Activated CD4-positive, alpha-beta T cell treated with anti-CD3 and anti-CD28 coated beads for 4 hours (primary cell): ENCODE measurements at regions not wholly inside any gene's neighbourhood (a gene's known extent, or its start where the extent isn't known, plus 50 kb on each side); places are given as distances from the start of the nearest gene placed in this dataset.
"Not testable (repeated sequence)": the region's sequence is repeated elsewhere in the genome, so short reads cannot be mapped to it uniquely, and the experiment has no call there.

Source experiments
- DNase-seq, 2 donors: peaks; one replicate each; pipeline ENCODE4 v3.0.0-alpha.2; 2020

- no peak for DNase-seq
Observed at GRCh38 chr1:219560856-219561255, 52.0 kb downstream of the ZC3H11B start.

GRCh38 chr1:219559899-219560298 lies 53.0 kb downstream of the ZC3H11B start:
- no peak for DNase-seq

DNA sequence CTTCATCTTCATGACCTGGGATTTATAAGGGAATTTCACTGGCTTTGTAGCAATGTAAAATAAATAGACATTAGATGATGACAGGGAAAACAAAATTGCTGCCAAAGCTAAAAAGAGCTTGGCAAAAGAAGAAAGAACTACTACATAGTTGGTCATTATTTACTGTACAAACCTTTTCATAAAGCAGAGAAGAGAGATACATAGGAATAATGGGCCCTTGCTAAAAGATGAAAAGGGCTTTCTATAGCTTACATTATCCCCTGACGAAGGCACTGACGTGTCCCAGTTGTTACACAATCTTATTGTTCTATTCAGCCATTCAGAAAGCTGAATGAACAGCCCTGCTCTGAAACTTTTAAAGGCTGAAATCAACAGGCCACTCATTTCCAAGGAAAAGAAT lies 57.1 kb downstream of the ZC3H11B start:
- no peak for DNase-seq

DNA sequence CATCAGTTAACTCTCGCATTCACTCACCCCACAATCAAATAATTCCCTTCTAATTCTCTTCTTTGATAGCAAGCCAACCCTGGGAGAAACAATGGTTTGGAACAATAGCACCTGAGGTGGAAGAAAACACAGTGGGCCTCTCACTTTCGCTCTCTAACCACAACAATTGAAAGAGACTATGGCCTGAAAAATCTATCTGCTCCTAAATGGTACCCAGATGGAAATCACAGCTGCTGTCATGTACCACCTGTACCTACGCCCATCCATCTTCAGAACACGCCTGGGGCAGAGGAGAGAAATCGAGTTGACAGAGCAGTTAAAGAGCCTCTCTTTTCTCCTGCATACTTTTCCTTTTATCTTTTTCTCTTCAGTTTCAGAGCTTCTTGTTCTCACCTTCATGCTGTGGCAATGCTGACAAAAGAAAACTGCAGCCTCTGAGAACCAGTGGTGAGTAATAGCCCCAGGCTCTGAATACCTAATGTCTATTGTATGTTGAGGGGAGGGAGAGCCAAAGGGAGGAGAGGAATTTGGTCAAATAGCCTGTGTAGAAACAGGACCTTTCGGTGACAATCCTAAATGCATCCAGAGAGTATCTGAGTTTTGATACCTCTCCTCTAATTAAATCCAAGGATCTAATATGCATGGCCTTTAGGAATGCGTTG lies 57.7 kb downstream of the ZC3H11B start:
- no peak for DNase-seq

DNA sequence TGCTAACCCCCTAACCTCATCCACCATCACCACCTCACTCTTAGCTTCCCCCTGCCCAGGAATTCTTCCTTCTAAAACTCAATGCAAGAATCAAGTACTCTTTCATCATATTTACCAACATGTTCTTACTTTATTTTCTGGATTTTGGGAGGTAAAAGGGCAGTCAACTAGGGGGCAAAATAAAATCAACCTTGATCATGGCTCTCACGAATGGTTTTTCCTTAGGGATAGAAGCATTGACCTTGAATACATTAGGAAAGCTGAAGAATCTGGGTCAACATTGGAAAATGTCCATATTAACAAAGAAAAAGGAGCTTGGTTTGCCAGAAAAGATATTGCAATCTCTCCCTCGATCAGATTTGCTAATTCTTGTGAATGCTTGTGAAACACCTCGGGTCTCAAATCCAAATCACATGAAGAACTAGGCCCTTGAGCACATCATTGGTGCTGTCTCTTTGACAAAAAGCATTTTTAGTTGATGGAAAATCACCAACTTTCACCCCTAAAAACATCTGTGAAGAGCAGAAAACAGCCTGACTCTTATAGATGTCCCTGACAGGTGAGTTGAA lies 58.9 kb downstream of the ZC3H11B start:
- no peak for DNase-seq

- DNase-seq = no peak
Observed at GRCh38 chr1:219550201-219550600, 62.7 kb downstream of the ZC3H11B start.

DNA sequence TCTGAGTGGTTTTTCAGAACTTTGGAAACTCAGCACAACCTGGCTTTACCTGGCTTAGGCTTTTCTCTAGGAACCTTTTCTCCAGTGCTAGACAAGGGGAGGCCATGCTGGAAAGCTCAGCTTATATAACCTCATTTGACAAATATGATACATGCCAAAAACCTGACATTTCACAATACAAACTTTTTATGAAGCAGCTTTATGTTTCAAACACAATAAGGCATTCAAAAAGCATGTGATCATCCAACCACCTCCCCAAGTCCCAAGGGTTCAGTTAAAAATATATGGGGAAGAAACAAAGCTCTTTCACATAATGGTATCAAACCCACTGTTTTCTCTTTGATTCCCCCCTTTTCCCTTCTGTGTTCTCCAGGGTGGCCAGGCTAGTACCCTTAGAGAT lies 63.7 kb downstream of the ZC3H11B start:
- DNase-seq = no peak

DNA sequence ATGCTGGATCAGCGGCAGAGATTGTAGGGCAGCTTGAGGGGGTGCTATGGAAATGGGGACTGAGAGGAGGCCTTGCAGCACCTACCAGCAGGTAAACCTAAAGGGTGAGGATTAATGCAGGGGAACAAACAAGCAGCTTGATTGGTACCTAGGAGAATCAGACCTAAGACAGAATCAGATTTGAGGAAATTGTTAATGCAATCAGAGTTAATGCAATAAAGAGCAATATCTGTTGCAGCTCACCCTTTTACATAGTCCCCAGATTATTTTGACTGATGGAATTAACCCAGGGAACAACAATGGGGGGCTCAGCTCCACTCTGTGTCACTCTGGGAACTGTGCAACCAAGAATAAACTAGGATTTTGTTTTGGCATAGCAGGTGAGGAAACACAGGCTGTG lies 64.5 kb downstream of the ZC3H11B start:
- no peak for DNase-seq

DNA sequence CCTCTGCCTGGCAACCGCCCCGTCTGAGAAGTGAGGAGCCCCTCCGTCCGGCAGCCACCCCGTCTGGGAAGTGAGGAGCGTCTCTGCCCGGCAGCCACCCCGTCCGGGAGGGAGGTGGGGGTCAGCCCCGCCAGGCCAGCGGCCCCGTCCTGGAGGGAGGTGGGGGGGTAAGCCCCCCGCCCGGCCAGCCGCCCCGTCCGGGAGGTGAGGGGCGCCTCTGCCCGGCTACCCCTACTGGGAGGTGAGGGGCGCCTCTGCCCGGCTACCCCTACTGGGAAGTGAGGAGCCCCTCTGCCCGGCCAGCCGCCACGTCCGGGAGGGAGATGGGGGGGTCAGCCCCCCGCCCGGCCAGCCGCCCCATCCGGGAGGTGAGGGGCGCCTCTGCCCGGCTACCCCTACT lies 67.1 kb downstream of the ZC3H11B start:
- DNase-seq = not testable (repeated sequence)

GRCh38 chr1:219544163-219544846 lies 68.6 kb downstream of the ZC3H11B start:
- no peak for DNase-seq

DNA sequence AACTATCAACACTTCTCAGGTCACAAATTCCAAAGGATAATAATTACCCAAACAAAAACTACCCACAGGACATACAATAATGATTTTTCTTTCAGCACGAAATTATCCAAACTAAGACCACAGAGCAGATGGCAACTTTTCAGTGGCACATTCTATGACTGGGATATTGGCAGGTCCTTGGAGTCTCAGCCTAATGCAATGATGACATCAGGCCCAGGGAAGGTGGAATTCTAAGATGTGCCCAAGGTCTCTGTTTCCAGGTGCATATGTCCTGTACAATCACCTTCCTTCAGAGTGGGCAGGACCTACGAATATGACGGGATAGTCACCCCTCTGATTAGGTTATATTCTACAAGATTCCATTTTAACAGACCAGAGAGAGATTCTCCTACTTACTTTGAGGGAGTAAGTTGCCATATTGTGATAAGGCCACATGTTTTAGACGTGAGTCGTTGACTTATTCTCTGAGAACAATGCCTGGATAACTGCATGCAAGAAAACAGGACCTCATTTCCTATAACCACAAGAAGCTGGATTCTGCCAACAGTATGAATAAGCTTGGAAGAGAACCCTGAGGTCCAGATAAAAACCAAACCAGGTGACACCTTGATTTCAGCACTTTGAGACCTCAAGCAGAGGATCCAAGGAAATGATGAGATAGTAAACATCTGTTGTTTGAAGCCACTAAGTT lies 69.9 kb downstream of the ZC3H11B start:
- DNase-seq = no peak

GRCh38 chr1:219541946-219542345 lies 71.0 kb downstream of the ZC3H11B start:
- no peak for DNase-seq

- DNase-seq = no peak
Observed at GRCh38 chr1:219539645-219540254, 73.2 kb downstream of the ZC3H11B start.

DNA sequence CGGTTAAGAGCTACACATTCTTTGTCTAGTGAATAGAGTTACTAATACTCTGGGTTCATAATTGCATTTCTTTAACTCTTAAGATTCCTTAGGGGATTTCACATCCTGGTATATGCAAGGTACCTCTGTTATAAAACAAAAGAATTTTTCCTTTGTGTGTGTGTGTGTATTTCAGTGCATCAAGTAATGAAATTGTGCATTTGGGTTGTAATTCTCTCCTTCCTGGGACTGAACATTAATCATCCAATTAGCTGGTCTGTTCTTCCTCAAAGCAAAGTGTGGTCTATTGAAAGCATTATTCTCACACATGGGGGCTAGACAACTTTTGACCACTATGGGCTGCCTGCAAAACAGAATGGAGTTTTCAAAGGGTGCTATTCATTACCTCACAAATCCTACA lies 74.0 kb downstream of the ZC3H11B start:
- no peak for DNase-seq

DNA sequence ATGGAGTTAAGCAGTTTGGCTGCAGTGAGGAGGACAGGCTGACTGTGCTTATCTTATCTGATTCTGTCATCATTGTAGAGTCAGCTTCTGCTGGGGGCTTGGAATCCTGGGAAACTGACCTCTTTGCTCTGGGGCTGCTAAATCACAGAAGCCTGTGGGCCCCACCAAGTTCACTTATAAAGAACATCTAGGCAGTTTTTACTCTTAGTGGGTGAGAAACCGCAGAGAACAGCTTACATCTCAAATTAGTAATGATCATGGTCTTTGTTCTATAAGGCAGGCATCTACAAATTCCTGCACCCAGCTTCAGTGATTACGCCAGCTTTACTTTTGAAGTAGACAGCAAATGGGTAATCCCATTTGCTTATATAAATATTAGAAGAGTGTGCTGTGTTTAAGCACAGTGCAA lies 75.7 kb downstream of the ZC3H11B start:
- DNase-seq = no peak

DNA sequence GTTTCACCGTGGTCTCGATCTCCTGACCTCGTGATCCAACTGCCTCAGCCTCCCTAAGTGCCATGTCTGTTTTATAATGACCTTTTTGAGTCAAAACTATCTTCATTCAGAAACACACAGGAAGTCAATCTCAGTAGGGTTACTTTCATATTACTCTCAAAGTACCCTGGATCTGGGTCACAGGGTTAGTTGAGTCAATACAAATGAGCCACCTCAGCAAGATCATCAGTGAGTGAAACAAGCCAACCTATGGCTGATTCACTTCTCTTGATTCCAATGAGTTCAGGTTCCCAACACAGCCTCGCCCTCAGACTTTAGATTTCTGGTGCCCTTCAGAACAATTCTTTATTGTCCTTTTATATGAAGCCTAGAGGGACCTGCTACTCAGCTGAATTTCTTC lies 76.9 kb downstream of the ZC3H11B start:
- DNase-seq = no peak

GRCh38 chr1:219534991-219535390 lies 77.9 kb downstream of the ZC3H11B start:
- DNase-seq = no peak

- DNase-seq = no peak
Observed at GRCh38 chr1:219533280-219533679, 79.6 kb downstream of the ZC3H11B start.

- no peak for DNase-seq
Observed at GRCh38 chr1:219529116-219529515, 83.8 kb downstream of the ZC3H11B start.

- no peak for DNase-seq
Observed at GRCh38 chr1:219528633-219529032, 84.3 kb downstream of the ZC3H11B start.

- no peak for DNase-seq
Observed at GRCh38 chr1:219527994-219528393, 84.9 kb downstream of the ZC3H11B start.

DNA sequence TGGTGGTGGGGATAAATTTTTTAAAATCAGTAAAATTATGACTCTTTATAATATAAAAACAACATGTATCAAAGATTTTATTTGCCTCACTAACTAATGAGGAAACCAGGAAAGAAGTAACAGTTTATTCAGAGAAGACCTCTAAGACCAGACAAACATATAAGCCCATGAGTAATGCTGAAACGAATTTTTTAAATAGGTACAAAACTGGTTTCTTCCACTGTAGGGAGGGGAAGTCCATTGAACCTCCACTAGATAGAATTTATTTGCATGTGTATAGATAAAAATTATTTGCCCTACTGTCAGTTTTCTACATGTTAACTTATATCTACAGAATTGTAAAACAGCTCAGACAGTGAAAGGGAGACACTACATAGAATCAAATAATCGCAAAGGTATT lies 86.8 kb downstream of the ZC3H11B start:
- DNase-seq = no peak

DNA sequence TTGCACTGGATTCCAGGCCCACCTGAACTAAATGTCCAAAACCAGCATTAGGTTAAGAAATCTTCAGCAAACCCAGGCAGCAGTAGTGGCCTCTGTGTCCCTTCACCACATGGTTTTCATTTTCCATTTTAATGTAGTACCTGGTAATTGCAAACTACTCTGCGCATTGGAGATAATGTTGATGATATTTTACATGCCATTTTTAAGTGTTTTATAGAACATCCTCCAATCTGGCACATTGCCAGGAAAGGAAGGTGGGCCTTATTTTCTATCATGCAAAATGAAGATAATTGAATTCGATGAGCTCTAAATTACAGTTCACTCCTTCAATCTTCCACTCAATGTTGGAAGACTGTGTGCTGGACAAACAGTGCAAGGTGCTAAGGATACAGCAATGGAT lies 89.5 kb downstream of the ZC3H11B start:
- no peak for DNase-seq

DNA sequence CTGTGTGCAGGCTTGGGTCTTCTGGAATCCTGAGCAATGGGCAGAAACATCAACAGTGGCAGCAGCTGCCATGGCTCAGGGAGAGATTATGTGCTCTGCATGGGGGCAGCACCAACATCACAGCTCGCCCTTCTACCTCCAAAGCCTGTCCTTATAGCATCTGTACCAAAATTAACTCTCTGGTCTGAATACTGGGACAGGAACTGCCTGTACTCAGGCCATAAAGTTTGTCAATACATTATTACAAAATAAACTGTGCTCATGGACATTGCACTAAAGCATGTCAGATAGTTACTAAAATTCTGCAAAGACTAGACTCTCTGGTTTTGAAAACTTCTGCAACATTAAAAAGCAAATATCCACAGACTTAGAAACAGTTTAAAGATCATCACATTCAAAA lies 91.6 kb downstream of the ZC3H11B start:
- no peak for DNase-seq
